GM19043 (cell line): ENCODE measurements at regions not wholly inside any gene's neighbourhood (a gene's known extent, or its start where the extent isn't known, plus 50 kb on each side); places are given as distances from the start of the nearest gene placed in this dataset.
"Not testable (repeated sequence)": the region's sequence is repeated elsewhere in the genome, so short reads cannot be mapped to it uniquely, and the experiment has no call there.

Experiments
- ATAC-seq: cut with Tn5 transposase; IDR thresholded peaks from one replicate; pipeline ENCODE4 v1.9.1; 2021; ENCODE audit warnings: low read depth; ENCODE audit not compliant: unreplicated experiment

- ATAC-seq = no peak
These were observed 127.0 kb upstream of the COL5A2 start for GRCh38 chr2:189306525-189306924.

- ATAC-seq = no peak
These were observed 128.7 kb upstream of the COL5A2 start for GRCh38 chr2:189308056-189308790.

- ATAC-seq = no peak
These were observed 129.8 kb upstream of the COL5A2 start for GRCh38 chr2:189309331-189309730.

GRCh38 chr2:189312211-189312610 lies 129.1 kb upstream of the WDR75 start:
- ATAC-seq = no peak

- no peak for ATAC-seq
These were observed 128.6 kb upstream of the WDR75 start for GRCh38 chr2:189312643-189313042.

- no peak for ATAC-seq
These were observed 122.5 kb upstream of the WDR75 start for GRCh38 chr2:189318761-189319160.

GRCh38 chr2:189319424-189319823 lies 121.8 kb upstream of the WDR75 start:
- ATAC-seq = not testable (repeated sequence)

GRCh38 chr2:189327879-189328847 lies 113.1 kb upstream of the WDR75 start:
- ATAC-seq = no peak

- no peak for ATAC-seq
These were observed 112.4 kb upstream of the WDR75 start for GRCh38 chr2:189328848-189329245.

GRCh38 chr2:189336276-189336975 lies 104.8 kb upstream of the WDR75 start:
- ATAC-seq = no peak

GRCh38 chr2:189337656-189338055 lies 103.6 kb upstream of the WDR75 start:
- no peak for ATAC-seq

GRCh38 chr2:189338115-189338514 lies 103.2 kb upstream of the WDR75 start:
- no peak for ATAC-seq

GRCh38 chr2:189341077-189341476 lies 100.2 kb upstream of the WDR75 start:
- ATAC-seq = no peak

- ATAC-seq = no peak
These were observed 97.2 kb upstream of the WDR75 start for GRCh38 chr2:189344043-189344442.

- peak; percentile 81 for ATAC-seq
These were observed 93.7 kb upstream of the WDR75 start for GRCh38 chr2:189347540-189347939.

- no peak for ATAC-seq
These were observed 92.9 kb upstream of the WDR75 start for GRCh38 chr2:189348369-189348768.

- no peak for ATAC-seq
These were observed 90.6 kb upstream of the WDR75 start for GRCh38 chr2:189350540-189351209.

GRCh38 chr2:189351933-189352332 lies 89.3 kb upstream of the WDR75 start:
- not testable (repeated sequence) for ATAC-seq

- ATAC-seq = not testable (repeated sequence)
These were observed 83.9 kb upstream of the WDR75 start for GRCh38 chr2:189357375-189357774.

GRCh38 chr2:189360861-189361260 lies 80.4 kb upstream of the WDR75 start:
- no peak for ATAC-seq
